WI38 (cell line): ENCODE measurements at regions not wholly inside any gene's neighbourhood (a gene's known extent, or its start where the extent isn't known, plus 50 kb on each side); places are given as distances from the start of the nearest gene placed in this dataset.

ENCODE experiments used
- H3K4me3 ChIP-seq: 2 replicates; pipeline ENCODE4 v1.5.1; 2011; ENCODE audit warnings: low read depth, mild to moderate bottlenecking, control low read depth, low read length
- TF ChIP-seq, protein P1 (sequence below): IDR thresholded peaks from 2 replicates; pipeline ENCODE4 v1.5.1; 2012; ENCODE audit warnings: low read depth, mild to moderate bottlenecking, control low read depth, low read length

DNA sequence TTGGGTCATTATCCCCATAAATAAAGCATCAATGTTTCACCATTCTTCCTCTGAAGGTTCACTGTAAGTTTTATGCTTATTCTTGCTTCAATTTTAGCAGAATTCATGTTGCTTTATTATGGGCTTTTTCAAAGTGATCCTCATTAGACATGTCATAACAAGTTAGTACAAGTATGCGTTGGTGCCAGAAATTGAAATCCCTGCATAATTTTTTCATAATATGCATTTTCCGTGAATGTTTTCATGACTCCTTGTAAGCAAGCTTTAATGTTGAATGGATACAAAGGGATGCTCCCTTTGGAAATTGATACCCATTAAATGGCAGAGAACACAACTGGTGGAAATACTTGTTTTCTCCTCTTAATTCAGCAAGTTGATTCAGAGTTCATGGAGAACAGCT lies 179.7 kb downstream of the ST6GAL2 start:
- TF ChIP-seq, protein P1, sequence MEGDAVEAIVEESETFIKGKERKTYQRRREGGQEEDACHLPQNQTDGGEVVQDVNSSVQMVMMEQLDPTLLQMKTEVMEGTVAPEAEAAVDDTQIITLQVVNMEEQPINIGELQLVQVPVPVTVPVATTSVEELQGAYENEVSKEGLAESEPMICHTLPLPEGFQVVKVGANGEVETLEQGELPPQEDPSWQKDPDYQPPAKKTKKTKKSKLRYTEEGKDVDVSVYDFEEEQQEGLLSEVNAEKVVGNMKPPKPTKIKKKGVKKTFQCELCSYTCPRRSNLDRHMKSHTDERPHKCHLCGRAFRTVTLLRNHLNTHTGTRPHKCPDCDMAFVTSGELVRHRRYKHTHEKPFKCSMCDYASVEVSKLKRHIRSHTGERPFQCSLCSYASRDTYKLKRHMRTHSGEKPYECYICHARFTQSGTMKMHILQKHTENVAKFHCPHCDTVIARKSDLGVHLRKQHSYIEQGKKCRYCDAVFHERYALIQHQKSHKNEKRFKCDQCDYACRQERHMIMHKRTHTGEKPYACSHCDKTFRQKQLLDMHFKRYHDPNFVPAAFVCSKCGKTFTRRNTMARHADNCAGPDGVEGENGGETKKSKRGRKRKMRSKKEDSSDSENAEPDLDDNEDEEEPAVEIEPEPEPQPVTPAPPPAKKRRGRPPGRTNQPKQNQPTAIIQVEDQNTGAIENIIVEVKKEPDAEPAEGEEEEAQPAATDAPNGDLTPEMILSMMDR = no peak
- no peak overlapping the region for H3K4me3 ChIP-seq

DNA sequence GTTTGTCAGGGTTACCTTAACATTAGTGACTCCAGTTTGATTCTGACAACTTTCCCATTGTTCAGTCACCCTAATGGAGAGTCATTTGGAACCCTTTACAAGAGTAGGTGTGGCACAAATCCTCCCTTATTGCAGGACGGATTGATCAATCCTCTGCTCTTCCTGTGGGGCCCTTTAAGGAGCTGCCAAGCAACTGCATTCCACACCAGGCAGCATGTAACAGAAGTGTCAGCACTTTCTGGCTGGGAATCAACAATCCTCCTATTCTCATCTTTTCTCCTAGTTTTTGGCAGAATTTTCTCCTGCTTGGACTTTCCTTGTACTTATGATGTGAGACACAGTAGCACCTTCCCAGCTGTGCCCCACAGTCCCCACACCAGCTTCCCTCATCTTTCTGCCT lies 177.8 kb downstream of the ST6GAL2 start:
- TF ChIP-seq, protein P1 = no peak
- no peak overlapping the region for H3K4me3 ChIP-seq

GRCh38 chr2:106709229-106709628 lies 176.7 kb downstream of the ST6GAL2 start:
- TF ChIP-seq, protein P1 = no peak
- H3K4me3 ChIP-seq = no peak overlapping the region

DNA sequence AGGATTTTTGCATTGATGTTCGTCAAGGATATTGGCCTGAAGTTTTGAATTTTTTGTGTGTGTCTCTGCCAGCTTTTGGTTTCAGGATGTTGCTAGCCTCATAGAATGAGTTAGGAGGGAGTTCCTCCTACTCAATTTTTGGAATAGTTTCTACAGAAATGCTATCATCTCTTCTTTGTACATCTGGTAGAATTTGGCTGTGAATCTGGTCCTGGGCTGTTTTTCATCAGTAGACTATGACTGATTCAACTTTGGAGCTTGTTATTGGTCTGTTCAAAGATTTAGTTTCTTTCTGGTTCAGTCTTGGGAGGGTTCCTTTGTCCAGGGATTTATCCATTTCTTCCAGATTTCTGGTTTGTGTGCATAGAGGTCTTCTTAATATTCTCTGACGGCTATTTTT lies 166.7 kb downstream of the ST6GAL2 start:
- TF ChIP-seq, protein P1 = no peak
- H3K4me3 ChIP-seq = no peak overlapping the region

DNA sequence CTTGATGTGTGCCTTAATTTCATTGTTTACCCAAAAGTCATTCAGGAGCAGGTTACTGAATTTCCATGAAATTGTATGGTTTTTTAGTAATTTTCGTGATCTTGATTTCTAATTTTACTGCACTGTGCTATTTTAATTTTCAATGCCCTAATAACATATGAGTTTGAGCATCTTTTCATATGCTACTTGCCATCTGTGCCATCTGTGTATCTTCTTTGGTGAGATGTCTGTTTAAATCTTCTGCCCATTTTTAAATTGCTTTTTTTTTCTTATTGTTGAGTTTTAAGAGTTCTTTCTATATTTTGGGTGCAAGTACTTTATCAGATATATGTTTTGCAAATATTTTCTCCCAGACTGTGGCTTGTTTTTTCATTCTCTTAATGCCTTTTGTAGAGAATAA lies 165.9 kb downstream of the ST6GAL2 start:
- H3K4me3 ChIP-seq = no peak overlapping the region
- TF ChIP-seq, protein P1 = no peak

- no peak overlapping the region for H3K4me3 ChIP-seq
- TF ChIP-seq, protein P1 = no peak
Measured at GRCh38 chr2:106724301-106724794, 161.6 kb downstream of the ST6GAL2 start.

DNA sequence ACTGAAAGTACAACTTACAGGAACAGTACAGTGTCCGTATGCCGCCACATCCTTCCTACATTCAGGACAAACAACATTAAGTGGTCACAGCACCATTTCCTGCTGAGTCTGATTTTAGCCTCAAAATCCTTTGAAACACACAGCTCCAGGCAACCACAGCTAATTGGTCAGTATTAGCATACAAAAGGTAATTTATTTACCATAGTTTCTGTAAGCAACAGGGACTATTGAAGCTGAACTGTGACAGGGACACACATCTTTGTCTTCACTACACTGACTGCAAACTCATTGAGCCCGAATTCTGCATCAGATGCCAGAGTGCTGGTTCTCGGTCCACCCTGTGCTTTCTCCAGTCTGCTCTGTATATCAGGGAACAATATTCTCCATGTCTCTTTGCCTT lies 151.8 kb downstream of the ST6GAL2 start:
- TF ChIP-seq, protein P1 = no peak
- no peak overlapping the region for H3K4me3 ChIP-seq
